BLaER1 treated with 17β-estradiol and CSF1 and Interleukin-3, amounts not matched to agents 10 nM and 100 nM (cell line): ENCODE measurements at regions not wholly inside any gene's neighbourhood (a gene's known extent, or its start where the extent isn't known, plus 50 kb on each side); places are given as distances from the start of the nearest gene placed in this dataset.
A peak's percentile ranks its signal among the peaks of the same experiment; 100 is the strongest.

Source experiments
- H3K27ac ChIP-seq, 11 experiments: shearing (Covaris generic); formaldehyde crosslinking; 2 replicates each; pipeline ENCODE4 v1.8.1; 2022
- H3K27me3 ChIP-seq, 11 experiments: shearing (Covaris generic); formaldehyde crosslinking; 2 replicates each; pipeline ENCODE4 v1.8.1; 2022
- H3K36me3 ChIP-seq, 11 experiments: shearing (Covaris generic); formaldehyde crosslinking; 2 replicates each; pipeline ENCODE4 v1.8.1; 2022
- H3K4me1 ChIP-seq, 10 experiments: shearing (Covaris generic); formaldehyde crosslinking; 2 replicates each; pipeline ENCODE4 v1.8.1; 2022
- H3K4me2 ChIP-seq, 11 experiments: shearing (Covaris generic); formaldehyde crosslinking; 2 replicates each; pipeline ENCODE4 v1.8.1; 2022
- H3K4me3 ChIP-seq, 10 experiments: shearing (Covaris generic); formaldehyde crosslinking; 2 replicates each; pipeline ENCODE4 v1.8.1; 2022
- H3K9ac ChIP-seq, 11 experiments: shearing (Covaris generic); formaldehyde crosslinking; 2 replicates each; pipeline ENCODE4 v1.8.1; 2022
- H3K9me3 ChIP-seq, 11 experiments: shearing (Covaris generic); formaldehyde crosslinking; replicated peaks in 1 of 11; 2 replicates each; pipeline ENCODE4 v1.8.1; 2022
- H4K20me1 ChIP-seq, 11 experiments: shearing (Covaris generic); formaldehyde crosslinking; 2 replicates each; pipeline ENCODE4 v1.8.1; 2022
- Cebpa-rat ChIP-seq, 11 experiments: shearing (Covaris generic); IDR thresholded peaks; 2 replicates each; pipeline ENCODE4 v1.8.1; 2022

GRCh38 chr4:147327322-147327721 is 153.6 kb upstream of the EDNRA start:
- H3K27me3 ChIP-seq = no peaks in the 10 kb centered on the region
- no peaks in the 10 kb centered on the region for H3K36me3 ChIP-seq
- no peak overlapping the region for H3K9ac ChIP-seq
- H3K9me3 ChIP-seq = no peaks in the 10 kb centered on the region
- H3K4me1 ChIP-seq = peaks cover 0 to 37% (median 0%) of the 10 kb centered on the region in 10 experiments; a peak in 4 of 20 replicates
- 0 out of 22 replicates have a peak overlapping the region, but pooled peaks of 1 of the 11 experiments have one; percentile 7 for H3K4me2 ChIP-seq
- no peak for TF ChIP-seq Cebpa-rat (IDR thresholded peaks at IDR 0.05)
- no peak overlapping the region for H3K27ac ChIP-seq
- H4K20me1 ChIP-seq = no peaks in the 10 kb centered on the region
- no peak overlapping the region for H3K4me3 ChIP-seq

- Histone ChIP-seq H3K4me3 (no peak overlapping the region), H3K4me1 (peaks cover 0 to 41% (median 0%) of the 10 kb centered on the region in 10 experiments; a peak in 4 of 20 replicates), H3K9ac (no peak overlapping the region), H3K4me2 (no peak overlapping the region), H4K20me1 (no peaks in the 10 kb centered on the region), H3K27ac (no peak overlapping the region), H3K27me3 (no peaks in the 10 kb centered on the region), H3K9me3 (no peaks in the 10 kb centered on the region), H3K36me3 (no peaks in the 10 kb centered on the region)
- TF ChIP-seq Cebpa-rat (IDR thresholded peaks at IDR 0.05) = no peak
Observed at GRCh38 chr4:147328189-147328588, 152.7 kb upstream of the EDNRA start.

GRCh38 chr4:147328756-147329446 is 152.0 kb upstream of the EDNRA start:
- H4K20me1 ChIP-seq = no peaks in the 10 kb centered on the region
- TF ChIP-seq Cebpa-rat (IDR thresholded peaks at IDR 0.05) = no peak
- no peaks in the 10 kb centered on the region for H3K9me3 ChIP-seq
- H3K9ac ChIP-seq = no peak overlapping the region
- H3K27me3 ChIP-seq = no peaks in the 10 kb centered on the region
- no peaks in the 10 kb centered on the region for H3K36me3 ChIP-seq
- H3K4me1 ChIP-seq = peaks cover 0 to 48% (median 0%) of the 10 kb centered on the region in 10 experiments; a peak in 4 of 20 replicates
- H3K4me2 ChIP-seq = no peak overlapping the region
- H3K27ac ChIP-seq = no peak overlapping the region
- no peak overlapping the region for H3K4me3 ChIP-seq

GRCh38 chr4:147332091-147332490 is 148.8 kb upstream of the EDNRA start:
- H3K27me3 ChIP-seq = no peaks in the 10 kb centered on the region
- H3K27ac ChIP-seq = no peak overlapping the region
- H3K9ac ChIP-seq = no peak overlapping the region
- peaks cover 0 to 55% (median 0%) of the 10 kb centered on the region in 10 experiments; a peak in 6 of 20 replicates for H3K4me1 ChIP-seq
- H3K4me2 ChIP-seq = peak overlapping the region in 2 of 11 experiments; percentile 3 to 30; a peak in 3 of 22 replicates
- H3K9me3 ChIP-seq = no peaks in the 10 kb centered on the region
- no peaks in the 10 kb centered on the region for H3K36me3 ChIP-seq
- no peak overlapping the region for H3K4me3 ChIP-seq
- H4K20me1 ChIP-seq = no peaks in the 10 kb centered on the region
- no peak for TF ChIP-seq Cebpa-rat (IDR thresholded peaks at IDR 0.05)

- Histone ChIP-seq H3K4me1 (peaks cover 0 to 53% (median 0%) of the 10 kb centered on the region in 10 experiments; a peak in 6 of 20 replicates), H3K27ac (no peak overlapping the region), H4K20me1 (no peaks in the 10 kb centered on the region), H3K9ac (no peak overlapping the region), H3K9me3 (no peaks in the 10 kb centered on the region), H3K27me3 (no peaks in the 10 kb centered on the region), H3K4me2 (peak overlapping the region in 2 of 11 experiments; percentile 49 to 65; a peak in 2 of 22 replicates), H3K4me3 (no peak overlapping the region), H3K36me3 (no peaks in the 10 kb centered on the region)
- TF ChIP-seq Cebpa-rat (IDR thresholded peaks at IDR 0.05) = no peak
Observed at GRCh38 chr4:147334478-147334877, 146.4 kb upstream of the EDNRA start.

GRCh38 chr4:147335183-147335582 is 145.7 kb upstream of the EDNRA start:
- Histone ChIP-seq H3K4me2 (peak overlapping the region in 2 of 11 experiments; percentile 62 to 65; a peak in 2 of 22 replicates), H3K9me3 (no peaks in the 10 kb centered on the region), H3K27ac (no peak overlapping the region), H3K36me3 (no peaks in the 10 kb centered on the region), H3K9ac (no peak overlapping the region), H4K20me1 (no peaks in the 10 kb centered on the region), H3K4me1 (peaks cover 0 to 56% (median 0%) of the 10 kb centered on the region in 10 experiments; a peak in 6 of 20 replicates), H3K4me3 (no peak overlapping the region), H3K27me3 (no peaks in the 10 kb centered on the region)
- TF ChIP-seq Cebpa-rat (IDR thresholded peaks at IDR 0.05) = no peak

- Histone ChIP-seq H3K36me3 (no peaks in the 10 kb centered on the region), H3K27ac (peak overlapping the region in 1 of 11 experiments; percentile 29; a peak in 2 of 22 replicates), H4K20me1 (no peaks in the 10 kb centered on the region), H3K4me2 (peak overlapping the region in 3 of 11 experiments; percentile 3 to 76 (median 62); a peak in 5 of 22 replicates), H3K9me3 (no peaks in the 10 kb centered on the region), H3K9ac (no peak overlapping the region), H3K4me3 (no peak overlapping the region), H3K4me1 (peaks cover 0 to 61% (median 0%) of the 10 kb centered on the region in 10 experiments; a peak in 6 of 20 replicates), H3K27me3 (no peaks in the 10 kb centered on the region)
- TF ChIP-seq Cebpa-rat (IDR thresholded peaks at IDR 0.05) = no peak
Observed at GRCh38 chr4:147336252-147336651, 144.6 kb upstream of the EDNRA start.

- no peak for TF ChIP-seq Cebpa-rat (IDR thresholded peaks at IDR 0.05)
- Histone ChIP-seq H3K9me3 (no peaks in the 10 kb centered on the region), H3K4me2 (no peak overlapping the region), H3K36me3 (no peaks in the 10 kb centered on the region), H3K4me3 (no peak overlapping the region), H3K27ac (no peak overlapping the region), H3K27me3 (no peaks in the 10 kb centered on the region), H3K9ac (no peak overlapping the region), H3K4me1 (peaks cover 0 to 38% (median 0%) of the 10 kb centered on the region in 10 experiments; a peak in 6 of 20 replicates), H4K20me1 (no peaks in the 10 kb centered on the region)
Observed at GRCh38 chr4:147339100-147339499, 141.8 kb upstream of the EDNRA start.

- H3K4me2 ChIP-seq = peak overlapping the region in 1 of 11 experiments; percentile 27; a peak in 1 of 22 replicates
- H3K4me1 ChIP-seq = peaks cover 0 to 28% (median 0%) of the 10 kb centered on the region in 10 experiments; a peak in 6 of 20 replicates
- no peak for TF ChIP-seq Cebpa-rat (IDR thresholded peaks at IDR 0.05)
- H3K27ac ChIP-seq = no peak overlapping the region
- no peaks in the 10 kb centered on the region for H4K20me1 ChIP-seq
- H3K4me3 ChIP-seq = no peak overlapping the region
- H3K36me3 ChIP-seq = no peaks in the 10 kb centered on the region
- no peak overlapping the region for H3K9ac ChIP-seq
- H3K9me3 ChIP-seq = no peaks in the 10 kb centered on the region
- no peaks in the 10 kb centered on the region for H3K27me3 ChIP-seq
Observed at GRCh38 chr4:147340111-147340510, 140.8 kb upstream of the EDNRA start.
